HuH-7 (cell line): ENCODE measurements at regions not wholly inside any gene's neighbourhood (a gene's known extent, or its start where the extent isn't known, plus 50 kb on each side); places are given as distances from the start of the nearest gene placed in this dataset.

Source experiments
- DNase-seq: peaks from one replicate; pipeline ENCODE4 v3.0.0; 2011; ENCODE audit warnings: low spot score

DNA sequence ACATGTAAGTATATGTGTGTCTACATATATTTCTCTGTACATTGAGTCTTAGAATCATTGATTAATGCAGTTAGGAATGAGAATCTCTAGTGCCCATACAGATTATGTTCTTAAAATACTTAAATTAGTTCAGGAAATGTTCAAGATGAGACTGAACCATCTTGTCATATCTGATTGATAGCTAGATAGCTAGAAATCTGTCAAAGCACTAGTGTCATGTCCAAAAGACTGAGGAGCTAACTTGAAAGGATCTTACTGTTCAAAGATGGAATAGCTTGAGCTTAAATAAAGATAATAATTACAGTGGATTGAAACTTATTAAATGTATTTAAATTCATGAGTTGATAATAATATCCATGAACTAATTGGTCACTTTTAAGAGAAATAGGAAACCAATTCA lies 191.7 kb upstream of the TCF21 start:
- DNase-seq: no peak

GRCh38 chr6:133697666-133698065 lies 191.2 kb upstream of the TCF21 start:
- no peak for DNase-seq

GRCh38 chr6:133698272-133698671 lies 190.6 kb upstream of the TCF21 start:
- no peak for DNase-seq

DNA sequence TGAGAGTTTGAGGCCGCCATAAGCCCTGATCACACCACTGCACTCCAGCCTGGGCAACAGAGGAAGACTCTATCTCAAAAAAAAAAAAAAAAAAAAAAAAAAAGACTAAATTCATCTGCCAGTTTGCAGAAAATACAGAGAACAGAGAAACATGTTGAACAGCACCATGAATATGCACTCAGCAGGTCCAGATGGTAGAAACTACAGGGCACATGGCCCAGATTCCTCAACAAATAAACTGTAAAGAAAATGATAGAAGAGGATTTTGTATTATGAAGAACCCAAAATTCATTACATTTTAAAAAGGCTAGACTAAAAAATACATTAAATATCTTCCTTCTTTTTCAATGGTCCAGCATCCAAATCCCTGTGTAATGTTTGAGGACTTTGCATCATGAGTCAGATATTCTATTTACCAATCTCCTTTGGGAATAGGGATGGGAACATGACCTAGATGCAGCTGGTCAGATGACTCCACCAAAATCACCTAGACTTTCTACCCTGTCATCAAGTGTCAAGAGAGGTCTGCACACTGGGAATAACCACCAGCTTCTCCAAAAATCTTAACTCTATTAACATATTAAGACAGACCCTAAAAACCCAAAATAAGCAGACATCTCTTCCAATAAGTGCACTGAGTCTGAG lies 189.1 kb upstream of the TCF21 start:
- no peak for DNase-seq

GRCh38 chr6:133701633-133702331 lies 187.1 kb upstream of the TCF21 start:
- no peak for DNase-seq

- DNase-seq: no peak
These were observed 184.5 kb upstream of the TCF21 start for GRCh38 chr6:133704371-133704770.

DNA sequence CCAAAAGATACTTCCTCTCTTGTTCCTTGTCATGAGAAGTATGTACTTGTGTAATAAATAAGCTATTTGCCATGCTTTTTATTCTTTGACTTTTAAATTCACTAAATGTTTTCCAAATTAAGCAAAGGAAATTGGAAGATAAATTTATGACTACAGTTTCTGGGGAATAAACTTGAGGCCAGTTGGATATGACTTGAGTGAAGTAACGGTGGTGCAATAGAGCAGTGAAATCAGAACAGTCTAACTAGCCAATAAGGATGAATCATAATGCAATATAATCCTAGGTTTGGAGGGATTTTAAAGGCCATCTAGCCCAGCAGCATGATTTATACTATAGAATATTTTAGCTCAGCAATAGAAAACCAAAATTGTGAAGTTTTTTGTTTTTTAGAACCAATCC lies 183.8 kb upstream of the TCF21 start:
- no peak for DNase-seq

- DNase-seq: no peak
These were observed 183.2 kb upstream of the TCF21 start for GRCh38 chr6:133705731-133706130.

DNA sequence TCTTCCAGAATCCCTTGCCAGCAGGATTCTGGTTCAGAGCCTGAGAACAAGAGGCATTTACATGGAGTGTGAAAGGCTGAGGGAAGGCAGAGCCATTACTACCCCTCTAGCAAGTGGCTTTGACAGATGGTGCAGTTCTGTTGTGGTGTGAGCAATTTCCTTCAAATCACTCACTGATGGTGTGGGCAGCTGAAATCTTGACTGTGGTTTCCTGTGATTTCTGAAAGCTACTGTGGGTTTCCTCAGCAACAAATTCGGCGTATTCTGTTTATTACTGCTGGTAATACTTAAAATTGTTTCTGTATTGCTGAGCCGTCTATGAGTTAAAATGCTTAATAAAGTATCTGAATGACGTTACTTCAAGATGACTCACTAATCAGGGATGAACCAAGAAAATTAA lies 181.5 kb upstream of the TCF21 start:
- no peak for DNase-seq

GRCh38 chr6:133710826-133711225 lies 178.1 kb upstream of the TCF21 start:
- no peak for DNase-seq

DNA sequence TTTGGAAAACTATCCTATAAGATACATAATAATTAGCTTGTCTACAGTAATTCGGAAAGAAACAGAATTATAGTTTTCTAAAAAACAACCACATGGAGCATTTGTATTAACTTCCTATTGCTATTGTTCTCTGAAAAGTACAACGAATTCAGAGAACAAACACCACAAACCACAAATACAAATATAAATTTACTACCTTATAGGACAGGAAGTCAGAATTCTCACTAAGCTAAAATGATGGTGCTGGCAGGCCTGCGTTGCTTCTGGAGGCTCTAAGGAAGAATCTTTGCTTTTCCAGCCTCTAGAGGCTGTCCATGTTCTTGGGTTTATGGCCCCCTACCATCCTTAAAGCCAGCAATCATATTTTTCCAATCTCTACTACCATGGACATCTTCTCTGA lies 173.6 kb upstream of the TCF21 start:
- DNase-seq: no peak

- no peak for DNase-seq
These were observed 164.2 kb upstream of the TCF21 start for GRCh38 chr6:133724726-133725125.

- DNase-seq: no peak
These were observed 162.7 kb upstream of the TCF21 start for GRCh38 chr6:133726188-133726587.

GRCh38 chr6:133730881-133731280 lies 158.0 kb upstream of the TCF21 start:
- no peak for DNase-seq

DNA sequence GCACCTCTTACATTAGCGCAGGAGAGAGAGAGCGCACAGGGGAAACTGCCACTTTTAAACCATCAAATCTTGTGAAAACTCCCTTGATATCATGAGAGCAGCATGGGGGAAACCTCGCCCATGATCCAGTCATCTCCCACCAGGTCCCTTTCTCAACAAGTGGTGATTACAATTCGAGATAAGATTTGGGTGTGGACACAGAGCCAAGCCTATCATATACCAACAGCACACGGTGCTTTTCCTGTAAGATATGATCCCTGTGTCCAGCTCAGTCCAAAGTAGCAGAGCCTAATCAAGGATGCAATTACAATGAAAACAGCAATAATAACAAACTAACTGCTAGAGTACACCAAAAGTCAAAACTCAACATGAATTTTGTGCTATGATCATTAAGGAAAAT lies 148.7 kb upstream of the TCF21 start:
- DNase-seq: no peak

- no peak for DNase-seq
These were observed 148.1 kb upstream of the TCF21 start for GRCh38 chr6:133740816-133741215.

DNA sequence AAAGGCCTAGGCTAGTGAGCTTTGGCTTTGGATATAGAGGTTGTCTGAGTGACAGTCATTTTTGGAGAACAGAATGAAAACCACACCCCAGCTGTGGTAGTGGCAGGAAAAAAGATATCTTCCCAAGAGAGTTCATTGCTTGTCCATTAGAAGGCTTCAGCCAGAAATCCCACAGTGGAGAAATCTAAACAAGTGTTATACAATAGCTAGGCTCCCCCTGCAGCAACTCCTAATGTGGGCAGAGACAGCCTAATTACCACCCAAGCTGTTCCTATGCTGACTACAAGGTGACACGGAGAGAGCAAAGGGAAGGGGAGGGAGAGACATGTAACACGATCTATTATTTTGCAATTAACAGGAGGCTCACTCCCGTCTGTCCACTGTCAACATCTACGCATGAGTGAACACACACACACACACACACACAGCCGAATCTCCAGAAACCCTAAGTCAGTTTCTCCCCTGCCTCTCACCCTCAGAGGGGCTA lies 147.5 kb upstream of the TCF21 start:
- peak; percentile 8 for DNase-seq

GRCh38 chr6:133743621-133744020 lies 145.3 kb upstream of the TCF21 start:
- no peak for DNase-seq

DNA sequence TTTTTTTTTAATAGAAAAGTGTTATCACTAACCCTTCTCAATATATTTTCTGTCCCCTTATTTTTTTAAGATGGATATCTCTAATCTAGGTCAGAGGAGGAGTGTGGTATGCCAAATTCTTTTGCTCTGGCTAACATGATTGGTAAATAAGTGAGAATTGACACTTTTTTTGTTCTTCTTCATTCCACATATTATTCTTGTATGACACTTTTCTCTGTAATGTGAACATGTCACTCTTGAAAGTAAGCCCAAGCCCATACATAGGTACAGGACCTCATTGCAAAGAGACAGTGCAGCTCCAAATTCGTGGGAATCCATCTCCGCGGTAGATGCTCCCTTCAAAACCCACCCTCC lies 142.5 kb upstream of the TCF21 start:
- DNase-seq: no peak

DNA sequence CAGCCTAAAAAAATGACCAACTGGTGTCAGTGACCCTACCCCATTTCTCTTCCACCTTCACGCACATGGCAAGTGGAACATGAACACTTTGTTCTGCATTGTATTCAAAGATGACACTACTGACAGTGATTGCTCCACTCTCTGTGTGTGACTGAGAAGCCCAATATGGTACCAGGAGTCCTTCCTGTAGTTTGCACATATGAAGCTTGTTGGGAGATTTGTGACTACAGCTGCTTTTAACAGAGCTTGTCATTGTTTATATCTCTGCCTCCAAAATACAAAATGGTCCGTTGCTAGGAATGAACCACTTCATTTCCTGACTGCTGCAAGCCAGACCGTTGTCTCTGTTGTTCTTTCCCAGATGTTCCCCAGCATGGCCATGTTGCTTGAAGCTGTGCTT lies 140.3 kb upstream of the TCF21 start:
- no peak for DNase-seq

GRCh38 chr6:133749427-133749826 lies 139.5 kb upstream of the TCF21 start:
- DNase-seq: no peak

DNA sequence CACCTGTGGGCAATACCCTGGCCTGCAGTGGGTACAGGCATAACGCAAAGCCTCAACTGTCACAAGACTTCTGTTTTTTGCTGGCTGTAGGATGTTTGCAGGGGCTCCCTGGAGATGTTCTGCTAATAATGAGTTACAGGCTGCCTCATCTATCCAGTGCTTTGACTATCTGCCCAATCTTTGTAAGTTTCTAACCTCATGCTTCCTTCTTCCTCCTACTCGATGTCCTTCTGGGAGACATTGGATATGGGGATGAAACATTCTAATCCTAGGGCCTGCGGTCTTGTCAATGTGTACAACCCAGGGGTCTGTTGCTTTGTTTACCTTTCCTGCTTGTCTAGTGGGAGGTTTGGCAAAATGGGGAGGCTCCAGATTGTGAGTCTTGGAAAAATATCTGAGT lies 136.8 kb upstream of the TCF21 start:
- no peak for DNase-seq

- no peak for DNase-seq
These were observed 135.2 kb upstream of the TCF21 start for GRCh38 chr6:133753756-133754155.

GRCh38 chr6:133754298-133754697 lies 134.6 kb upstream of the TCF21 start:
- no peak for DNase-seq
